HUES64 (cell line): ENCODE measurements at regions not wholly inside any gene's neighbourhood (a gene's known extent, or its start where the extent isn't known, plus 50 kb on each side); places are given as distances from the start of the nearest gene placed in this dataset.

Source experiments
- H3K27ac ChIP-seq: 2 replicates; pipeline ENCODE4 v1.7.0; 2013; ENCODE audit warnings: low read depth, low read length, inconsistent platforms
- H3K27me3 ChIP-seq: 2 replicates; pipeline ENCODE4 v1.6.1; 2013; ENCODE audit warnings: mild to moderate bottlenecking, low read length; ENCODE audit not compliant: insufficient read depth
- H3K36me3 ChIP-seq: 2 replicates; pipeline ENCODE4 v1.6.1; 2013; ENCODE audit warnings: mild to moderate bottlenecking, low read length; ENCODE audit not compliant: insufficient read depth
- H3K4me1 ChIP-seq: 2 replicates; pipeline ENCODE4 v1.6.1; 2013; ENCODE audit warnings: mild to moderate bottlenecking, low read length, moderate library complexity; ENCODE audit not compliant: insufficient read depth
- H3K4me3 ChIP-seq: 2 replicates; pipeline ENCODE4 v1.5.1; 2013; ENCODE audit warnings: mild to moderate bottlenecking, low read length, moderate library complexity
- H3K9ac ChIP-seq: 2 replicates; pipeline ENCODE4 v1.6.1; 2013; ENCODE audit warnings: mild to moderate bottlenecking, low read depth, low read length
- H3K9me3 ChIP-seq: 2 replicates; pipeline ENCODE4 v1.6.1; 2013; ENCODE audit warnings: low read depth, low read length; ENCODE audit not compliant: insufficient read depth
- WGBS: fragments of 150-250, 120-280 bp; methylation state at CpG from one replicate; pipeline ENCODE4 v1.1.7; 2013; ENCODE audit warnings: missing lambda C conversion rate; 5-methylcytosine and 5-hydroxymethylcytosine counted together

DNA sequence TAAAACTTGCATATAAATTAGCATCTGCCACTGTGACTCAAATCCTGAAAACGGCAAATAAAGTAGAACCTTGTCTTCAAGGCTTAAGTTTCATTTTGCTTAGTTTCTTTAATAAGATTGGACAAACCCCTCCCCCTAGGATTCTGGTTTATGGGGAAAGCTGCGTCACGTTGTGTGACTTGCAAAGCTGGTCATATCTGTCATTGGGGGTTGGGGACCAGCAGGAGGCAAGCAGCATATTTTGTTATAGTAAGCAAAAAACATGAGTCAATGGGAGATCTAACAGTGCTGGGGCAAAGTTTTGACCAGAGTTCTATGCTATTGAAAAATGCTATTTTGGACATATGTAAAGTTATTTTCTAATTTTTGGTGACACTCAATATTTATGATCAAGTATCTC, 407.3 kb downstream of the PCDH18 start:
- no peak overlapping the region for H3K27ac ChIP-seq
- no peaks in the 10 kb centered on the region for H3K27me3 ChIP-seq
- H3K9ac ChIP-seq = no peak overlapping the region
- 95% methylated on average over 3 of the region's 3 CpGs for WGBS
- no peaks in the 10 kb centered on the region for H3K36me3 ChIP-seq
- H3K4me1 ChIP-seq = no peaks in the 10 kb centered on the region
- H3K9me3 ChIP-seq = no peaks in the 10 kb centered on the region
- H3K4me3 ChIP-seq = no peak overlapping the region

DNA sequence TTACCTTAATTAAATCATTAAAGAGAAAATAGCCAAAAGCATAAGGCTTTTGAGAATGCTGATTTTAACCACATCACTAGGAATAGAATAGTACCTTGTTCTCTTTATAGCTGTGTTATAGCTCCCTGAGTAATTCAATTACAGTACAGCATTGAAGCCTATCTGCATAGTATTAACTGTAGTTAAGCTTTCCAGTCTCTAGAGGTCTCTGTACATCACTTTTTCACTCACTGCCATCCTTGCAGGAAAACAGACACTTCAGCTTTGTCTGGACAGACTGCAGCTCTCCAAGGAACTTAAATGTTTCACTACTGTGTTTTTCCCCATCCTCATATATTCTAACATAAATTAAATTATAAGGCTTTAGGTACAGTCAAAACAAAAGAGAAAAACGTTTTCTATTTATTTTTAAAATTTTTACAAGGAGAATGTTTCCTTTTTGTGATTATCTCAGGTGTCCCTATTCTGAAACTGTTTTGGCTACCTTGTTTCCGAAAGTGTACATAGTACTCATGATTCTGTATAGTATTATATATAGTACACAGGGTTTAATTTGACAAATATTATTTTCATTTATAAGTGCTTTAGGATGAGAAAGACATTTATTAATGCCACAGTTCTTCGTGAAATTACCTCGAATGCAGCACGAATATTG, 407.9 kb downstream of the PCDH18 start:
- no peak overlapping the region for H3K4me3 ChIP-seq
- no peaks in the 10 kb centered on the region for H3K4me1 ChIP-seq
- 81% methylated on average over 3 of the region's 5 CpGs for WGBS
- H3K27ac ChIP-seq = no peak overlapping the region
- H3K9me3 ChIP-seq = no peaks in the 10 kb centered on the region
- H3K9ac ChIP-seq = no peak overlapping the region
- no peaks in the 10 kb centered on the region for H3K36me3 ChIP-seq
- H3K27me3 ChIP-seq = no peaks in the 10 kb centered on the region

DNA sequence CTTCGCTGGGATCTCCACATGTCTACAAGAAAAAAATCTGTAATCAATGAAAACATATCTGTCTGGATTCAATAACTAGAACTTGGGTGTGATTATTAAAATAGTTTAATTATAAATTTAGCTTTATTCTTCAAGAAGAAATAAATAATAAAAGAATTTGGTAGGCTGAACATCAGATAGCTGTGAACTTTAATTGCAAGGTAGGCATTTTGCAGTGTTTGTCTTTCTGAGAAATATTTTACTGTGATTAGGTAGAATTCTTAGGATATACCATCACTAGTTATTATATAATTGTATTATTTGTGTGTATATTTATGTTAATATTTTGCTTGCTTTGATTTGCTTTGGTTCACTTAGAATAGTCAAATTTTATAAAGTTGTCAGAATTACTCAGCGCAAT, 409.4 kb downstream of the PCDH18 start:
- Histone ChIP-seq H3K9ac (no peak overlapping the region), H3K4me1 (no peaks in the 10 kb centered on the region), H3K36me3 (no peaks in the 10 kb centered on the region)

DNA sequence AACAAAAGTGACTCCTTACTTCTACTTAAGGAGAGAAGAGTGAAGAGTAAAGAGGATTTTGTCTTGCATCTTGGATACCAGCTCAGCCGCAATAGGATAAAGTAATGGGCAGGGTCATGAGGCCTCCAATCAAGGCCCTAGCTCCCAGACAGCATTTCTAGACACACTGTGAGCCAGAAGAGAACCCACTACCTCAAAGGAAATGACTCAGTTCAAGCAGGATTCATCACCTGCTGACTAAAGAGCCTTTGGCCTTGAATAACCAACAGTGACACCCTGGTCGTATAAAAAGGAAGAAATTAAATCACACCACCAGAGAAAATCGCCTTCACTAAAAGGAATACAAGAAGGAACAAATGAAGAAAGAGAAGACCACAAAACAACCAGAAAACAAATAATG, 416.1 kb downstream of the PCDH18 start:
- H3K36me3 ChIP-seq = no peaks in the 10 kb centered on the region
- no peak overlapping the region for H3K9ac ChIP-seq
- no peaks in the 10 kb centered on the region for H3K27me3 ChIP-seq
- no peak overlapping the region for H3K27ac ChIP-seq
- H3K4me1 ChIP-seq = no peaks in the 10 kb centered on the region
- H3K4me3 ChIP-seq = no peak overlapping the region
- WGBS = 100% methylated on average over 2 of the region's 3 CpGs
- H3K9me3 ChIP-seq = no peaks in the 10 kb centered on the region

More for the DNA sequence above, 409.4 kb downstream of the PCDH18 start:
- H3K9me3 ChIP-seq = no peaks in the 10 kb centered on the region
- H3K27ac ChIP-seq = no peak overlapping the region
- 100% methylated on average over 1 of the region's 2 CpGs for WGBS
- H3K27me3 ChIP-seq = no peaks in the 10 kb centered on the region
- no peak overlapping the region for H3K4me3 ChIP-seq

DNA sequence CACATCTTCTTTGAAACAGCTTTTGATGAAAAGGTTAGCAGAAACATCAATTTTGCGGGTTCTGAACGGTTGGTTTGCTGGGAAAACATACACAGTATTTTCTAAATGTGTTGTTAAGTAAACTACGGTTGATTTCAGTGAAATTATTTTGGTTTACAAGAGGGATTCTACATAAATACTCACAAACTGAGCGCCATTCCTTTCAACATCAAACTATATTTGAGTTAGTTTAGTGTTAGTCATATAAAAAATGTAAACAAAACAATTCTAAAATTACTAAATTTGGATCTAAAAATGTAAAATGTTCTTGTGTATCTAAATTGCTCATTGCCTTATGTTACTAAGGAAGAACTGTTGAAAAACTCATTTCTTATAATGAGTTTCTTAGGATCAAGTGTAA, 425.6 kb downstream of the PCDH18 start:
- Histone ChIP-seq H3K4me3 (no peak overlapping the region), H3K9me3 (no peaks in the 10 kb centered on the region), H3K4me1 (no peaks in the 10 kb centered on the region), H3K36me3 (no peaks in the 10 kb centered on the region), H3K27me3 (no peaks in the 10 kb centered on the region), H3K27ac (no peak overlapping the region), H3K9ac (no peak overlapping the region)
- 94% methylated on average over 2 of the region's 4 CpGs for WGBS

DNA sequence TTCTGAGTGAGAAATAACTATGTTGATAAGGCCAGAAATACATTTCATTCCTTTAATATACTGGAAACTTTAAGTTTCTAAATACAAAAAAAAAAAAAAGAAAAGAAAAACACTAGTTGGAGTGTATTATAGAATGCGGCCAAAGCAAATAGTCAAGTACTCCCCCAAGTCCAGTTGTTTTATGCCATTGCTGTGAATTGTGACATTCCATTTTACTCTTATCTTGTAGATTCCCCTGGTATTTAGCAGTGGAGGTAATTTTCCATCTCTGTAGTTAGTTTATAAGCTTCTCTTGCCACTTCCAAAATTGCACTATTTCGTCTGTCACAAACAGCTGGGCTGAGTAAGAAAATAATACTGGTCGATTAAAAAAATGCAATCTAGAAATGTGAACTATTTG, 426.0 kb downstream of the PCDH18 start:
- Histone ChIP-seq H3K4me3 (no peak overlapping the region), H3K9ac (no peak overlapping the region), H3K9me3 (no peaks in the 10 kb centered on the region), H3K36me3 (no peaks in the 10 kb centered on the region), H3K4me1 (no peaks in the 10 kb centered on the region), H3K27ac (no peak overlapping the region), H3K27me3 (no peaks in the 10 kb centered on the region)
- 100% methylated on average over 1 of the region's 3 CpGs for WGBS

DNA sequence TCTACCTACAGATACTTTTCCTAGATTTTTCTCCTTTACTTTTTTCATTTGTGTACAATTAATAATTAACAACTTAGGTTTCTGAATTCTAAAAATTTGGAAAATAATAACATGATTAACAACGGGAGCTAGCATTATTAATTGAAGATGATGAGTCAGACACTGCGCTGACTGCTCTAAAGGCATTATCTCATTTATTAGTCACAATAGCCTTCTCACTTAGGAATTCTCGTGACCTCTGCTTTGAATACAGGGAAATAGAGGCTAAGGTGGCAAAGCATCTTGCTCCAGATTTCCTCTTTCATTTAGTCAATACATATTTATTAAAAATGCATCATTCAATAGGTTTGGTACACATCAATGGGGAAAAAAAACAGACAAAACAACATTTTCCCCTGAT, 441.3 kb downstream of the PCDH18 start:
- H3K4me1 ChIP-seq = no peaks in the 10 kb centered on the region
- H3K36me3 ChIP-seq = no peaks in the 10 kb centered on the region
- H3K4me3 ChIP-seq = no peak overlapping the region
- H3K9ac ChIP-seq = no peak overlapping the region
- H3K9me3 ChIP-seq = no peaks in the 10 kb centered on the region
- 89% methylated on average over 2 of the region's 3 CpGs for WGBS
- H3K27me3 ChIP-seq = no peaks in the 10 kb centered on the region
- H3K27ac ChIP-seq = no peak overlapping the region

DNA sequence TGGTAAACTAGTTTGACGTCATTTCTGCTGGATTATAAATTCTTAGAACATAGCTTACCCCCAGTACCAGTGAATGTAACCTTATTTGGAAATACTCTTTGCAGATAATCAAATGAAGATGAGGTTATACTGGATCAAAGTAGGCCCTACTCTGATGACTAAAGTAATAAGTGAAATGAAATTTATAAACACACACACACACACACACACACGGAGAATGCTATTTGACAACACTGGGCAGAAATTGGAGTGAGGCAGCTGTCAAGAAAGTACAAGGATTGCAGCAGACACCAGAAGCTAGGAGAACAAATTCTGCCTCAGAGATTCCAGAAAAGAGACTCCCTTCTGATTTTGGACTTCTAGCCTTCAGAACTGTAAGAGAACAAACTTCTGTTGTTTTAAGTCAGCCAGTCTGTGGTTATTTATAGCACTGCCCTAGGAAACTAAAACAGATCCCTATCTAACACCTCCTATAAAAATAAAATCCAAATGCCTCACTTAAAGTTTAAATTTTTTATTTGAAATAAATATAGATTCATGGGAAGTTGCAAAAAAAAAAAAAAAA, 448.6 kb downstream of the PCDH18 start:
- no peak overlapping the region for H3K27ac ChIP-seq
- no peaks in the 10 kb centered on the region for H3K36me3 ChIP-seq
- no peak overlapping the region for H3K9ac ChIP-seq
- no peaks in the 10 kb centered on the region for H3K9me3 ChIP-seq
- no peaks in the 10 kb centered on the region for H3K27me3 ChIP-seq
- H3K4me1 ChIP-seq = no peaks in the 10 kb centered on the region
- no peak overlapping the region for H3K4me3 ChIP-seq
- WGBS = 92% methylated on average over 2 of the region's 2 CpGs

DNA sequence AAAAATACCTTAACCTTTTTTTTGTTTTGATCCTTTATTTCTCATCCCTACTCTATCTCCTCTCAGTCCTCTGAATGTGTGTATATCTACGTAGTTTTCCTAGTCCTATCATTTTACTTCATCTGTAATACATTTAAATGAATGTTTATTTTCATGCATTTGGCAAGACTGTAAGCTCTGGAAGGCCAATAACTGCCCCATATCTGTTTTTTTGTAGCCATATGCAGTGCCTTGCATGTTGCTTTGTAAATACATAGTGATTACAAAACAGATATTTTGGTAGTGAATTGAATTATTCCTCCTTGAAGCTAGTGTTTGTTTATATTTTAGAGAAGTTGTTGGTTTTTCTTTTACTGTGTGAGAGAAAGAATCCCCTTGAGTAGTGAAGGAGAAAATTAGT, 450.2 kb downstream of the PCDH18 start:
- no CpG with 5 or more reads among the region's 1 CpG for WGBS
- H3K36me3 ChIP-seq = no peaks in the 10 kb centered on the region
- H3K9ac ChIP-seq = no peak overlapping the region
- no peak overlapping the region for H3K4me3 ChIP-seq
- H3K4me1 ChIP-seq = no peaks in the 10 kb centered on the region
- H3K27me3 ChIP-seq = no peaks in the 10 kb centered on the region
- H3K9me3 ChIP-seq = no peaks in the 10 kb centered on the region
- H3K27ac ChIP-seq = no peak overlapping the region

DNA sequence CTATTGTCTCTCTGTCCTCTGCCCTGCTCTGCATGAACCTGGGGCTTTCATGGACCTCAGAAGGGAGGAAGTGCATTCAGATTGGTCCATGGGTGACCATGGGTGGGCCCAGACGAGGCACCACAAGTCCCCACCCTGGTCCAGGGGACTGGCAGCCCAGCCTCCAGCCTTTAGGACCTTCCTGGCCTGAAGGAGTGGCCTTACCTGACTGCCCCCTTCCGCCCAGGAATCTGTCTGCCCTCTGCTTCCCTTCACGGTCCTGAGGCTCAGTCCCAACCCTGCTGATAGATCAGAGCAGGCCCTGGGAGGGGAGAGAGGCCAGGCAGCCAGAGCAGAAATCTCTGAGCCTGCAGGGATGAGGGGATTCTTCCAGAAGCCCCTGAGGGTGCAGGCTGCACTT, 455.4 kb downstream of the PCDH18 start:
- H3K27ac ChIP-seq = no peak overlapping the region
- H3K4me3 ChIP-seq = no peak overlapping the region
- no peaks in the 10 kb centered on the region for H3K27me3 ChIP-seq
- no peaks in the 10 kb centered on the region for H3K36me3 ChIP-seq
- H3K9me3 ChIP-seq = 0 out of 2 replicates have a peak, but pooled peaks cover 4% of the 10 kb centered on the region
- no peaks in the 10 kb centered on the region for H3K4me1 ChIP-seq
- H3K9ac ChIP-seq = no peak overlapping the region
- 96% methylated on average over 3 of the region's 3 CpGs for WGBS

DNA sequence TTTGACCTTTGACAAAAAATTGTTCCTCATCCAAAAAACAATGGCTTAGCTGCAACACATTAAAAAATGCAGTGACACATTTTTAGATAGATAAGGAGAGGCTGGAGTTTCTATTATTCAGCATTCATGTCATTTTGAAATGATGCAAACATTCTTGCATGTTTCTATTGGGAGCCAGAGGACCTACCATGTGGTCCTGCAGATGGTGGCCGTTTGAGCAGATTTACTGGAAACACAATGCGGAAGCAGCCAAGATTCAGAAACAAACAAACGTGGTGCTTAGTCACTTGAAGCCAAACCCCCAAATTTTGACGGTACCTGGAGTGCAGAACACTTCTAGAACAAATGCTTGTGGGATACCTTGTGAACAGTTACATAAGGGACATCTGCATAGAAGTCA, 456.7 kb downstream of the PCDH18 start:
- Histone ChIP-seq H3K27me3 (no peaks in the 10 kb centered on the region), H3K9me3 (0 out of 2 replicates have a peak, but pooled peaks cover 4% of the 10 kb centered on the region), H3K9ac (no peak overlapping the region), H3K4me3 (no peak overlapping the region), H3K27ac (no peak overlapping the region), H3K36me3 (no peaks in the 10 kb centered on the region), H3K4me1 (no peaks in the 10 kb centered on the region)
- 97% methylated on average over 4 of the region's 4 CpGs for WGBS

DNA sequence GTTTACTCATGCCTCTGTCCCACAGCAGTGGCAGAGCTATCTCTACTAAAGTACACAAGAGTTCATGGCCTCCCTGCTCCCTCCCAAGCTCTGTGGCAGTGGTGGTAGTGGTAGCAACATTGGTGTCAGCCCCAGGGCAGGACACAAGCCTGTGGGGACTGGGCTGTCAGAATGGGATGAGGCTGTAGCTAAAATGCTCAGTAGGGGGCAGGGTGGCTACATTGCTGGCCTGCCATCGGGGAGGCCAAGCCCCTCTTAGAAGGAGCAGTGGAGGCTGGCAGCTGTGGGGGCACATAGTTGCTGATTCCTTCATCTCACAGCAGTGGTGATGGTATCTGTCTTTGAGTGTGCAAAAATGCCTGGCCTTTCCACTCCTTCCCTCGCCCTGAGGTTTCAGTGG, 461.7 kb downstream of the PCDH18 start:
- Histone ChIP-seq H3K9ac (no peak overlapping the region), H3K4me3 (no peak overlapping the region), H3K4me1 (no peaks in the 10 kb centered on the region), H3K27me3 (no peaks in the 10 kb centered on the region), H3K36me3 (no peaks in the 10 kb centered on the region), H3K9me3 (no peaks in the 10 kb centered on the region), H3K27ac (no peak overlapping the region)
- WGBS = 97% methylated on average over 2 of the region's 2 CpGs
